GM12878 (cell line): ENCODE measurements at regions not wholly inside any gene's neighbourhood (a gene's known extent, or its start where the extent isn't known, plus 50 kb on each side); places are given as distances from the start of the nearest gene placed in this dataset.

Experiments
- EZH2 ChIP-seq: IDR thresholded peaks from 2 replicates; pipeline ENCODE4 v1.6.1; 2012; ENCODE audit warnings: low read depth, mild to moderate bottlenecking, control low read depth, inconsistent platforms, low read length, borderline replicate concordance; ENCODE audit not compliant: control insufficient read depth
- POLR2AphosphoS5 ChIP-seq: IDR thresholded peaks from 2 replicates; pipeline ENCODE4 v1.6.1; 2011; ENCODE audit warnings: mild to moderate bottlenecking, low read length, inconsistent platforms
- RAD51 ChIP-seq: fragments of 450-650 bp; IDR thresholded peaks from 2 replicates; pipeline ENCODE4 v1.6.1; 2016; ENCODE audit warnings: moderate library complexity, mild to moderate bottlenecking, inconsistent platforms
- RFX5 ChIP-seq: IDR thresholded peaks from 2 replicates; pipeline ENCODE4 v1.6.1; 2011; ENCODE audit warnings: low read depth, low read length, improper control_type of control experiment
- TF ChIP-seq, protein P1 (sequence below): IDR thresholded peaks from 2 replicates; pipeline ENCODE4 v1.6.1; 2012; ENCODE audit warnings: low read depth, low read length, improper control_type of control experiment

DNA sequence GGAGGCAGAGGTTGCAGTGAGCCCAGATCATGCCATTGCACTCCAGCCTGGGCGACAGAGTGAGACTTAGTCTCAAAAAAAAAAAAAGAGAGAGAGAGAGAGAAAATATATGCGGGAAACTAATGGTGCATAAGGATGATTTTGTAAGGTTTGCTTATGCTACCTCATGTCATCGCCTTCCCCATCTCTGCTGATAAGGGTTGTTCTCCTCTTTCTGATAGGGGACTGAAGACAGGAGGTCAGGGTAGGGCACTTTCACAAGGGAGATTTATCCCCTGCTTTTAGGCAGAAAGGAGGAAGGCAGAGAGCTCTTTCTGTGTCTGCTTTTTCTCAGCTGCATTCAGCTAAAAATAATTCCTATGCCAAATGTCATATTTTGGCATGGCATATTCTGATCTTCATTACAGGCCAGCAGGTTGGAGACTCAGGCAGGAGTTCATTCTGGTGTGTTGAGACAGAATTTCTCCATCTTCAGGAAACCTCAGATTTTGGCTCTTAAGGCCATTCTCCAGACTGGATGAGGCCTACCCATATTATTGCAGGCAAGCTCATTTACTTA lies 220.2 kb downstream of the AUH start:
- no peak for TF ChIP-seq RFX5
- TF ChIP-seq, protein P1, sequence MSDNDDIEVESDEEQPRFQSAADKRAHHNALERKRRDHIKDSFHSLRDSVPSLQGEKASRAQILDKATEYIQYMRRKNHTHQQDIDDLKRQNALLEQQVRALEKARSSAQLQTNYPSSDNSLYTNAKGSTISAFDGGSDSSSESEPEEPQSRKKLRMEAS = no peak
- TF ChIP-seq RAD51 = no peak
- TF ChIP-seq POLR2AphosphoS5 = no peak
- no peak for TF ChIP-seq EZH2
